Pancreas (tissue), 10 donors: ENCODE measurements at regions not wholly inside any gene's neighbourhood (a gene's known extent, or its start where the extent isn't known, plus 50 kb on each side); places are given as distances from the start of the nearest gene placed in this dataset.
A peak's percentile ranks its signal among the peaks of the same experiment; 100 is the strongest.

Source experiments
- ATAC-seq, 4 donors: fragments of 200-7000 bp; cut with Tn5 transposase; one replicate each; pipeline versions ENCODE4 v1.8.0 to v1.9.1; 2020; ENCODE audit warnings: mild to moderate bottlenecking in 4 of 4, moderate library complexity in 4 of 4
- DNase-seq, 6 donors: peaks; one replicate each; pipeline ENCODE4 v3.0.0-alpha.2; 2020
- FAIRE-seq: peaks from 2 replicates; lab custom pipeline; 2012; peaks lifted over from hg19 to GRCh38; lab: Jason Lieb, UNC
- H3K27ac ChIP-seq, 4 donors: fragments of 200-600 bp; sonication (generic); 1 replicate in 3 of 4; 2 replicates in 1 of 4; pipeline versions ENCODE4 v1.5.0 to v1.8.0; 2020
- H3K27me3 ChIP-seq, 4 donors: fragments of 200-600 bp; one replicate each; pipeline ENCODE4 v1.8.0; 2021
- H3K36me3 ChIP-seq, 3 donors: fragments of 200-600 bp; sonication (generic) in 1 of 3; one replicate each; pipeline versions ENCODE4 v1.5.0 to v1.8.0; 2020 to 2021
- H3K4me1 ChIP-seq, 3 donors: fragments of 200-600 bp; one replicate each; pipeline ENCODE4 v1.8.0; 2021
- H3K4me3 ChIP-seq, 4 donors: fragments of 200-600 bp; sonication (generic) in 2 of 4; one replicate each; pipeline versions ENCODE4 v1.5.0 to v1.8.0; 2020 to 2021
- H3K9me3 ChIP-seq, 4 donors: fragments of 200-600 bp; one replicate each; pipeline ENCODE4 v1.8.0; 2021
- WGBS, 2 donors: extraction: QIAGEN DNeasy Blood & Tissue Kit; methylation state at CpG; one replicate each; pipeline ENCODE4 v1.1.7; 2013; 5-methylcytosine and 5-hydroxymethylcytosine counted together
- intact Hi-C, 3 donors: fragments of 100-400 bp; cut with DNase I; formaldehyde crosslinking; loops; one replicate each; pipeline versions ENCODE4 v1.11.1 to v1.14.2; 2022
- TF ChIP-seq, protein P1 (sequence below), 4 donors: fragments of 200-600 bp; sonication (generic) in 3 of 4; IDR thresholded peaks; one replicate each; pipeline versions ENCODE4 v1.5.0 to v1.8.0; 2021; ENCODE audit warnings: antibody characterized with exemption in 4 of 4
- donor health status: healthy with polysubstance abuse.
- donor health status: DM: no; HTN: no; CAD: no; lungs with moderate emphysema.
- donor health status: DM: no; HTN: no; CAD: no.
- donor health status: control.
- donor health status: control.
- donor health status: Bipolar disorder and iron deficiency.
- donor health status: DM: yes; HTN: yes; CAD: no.
- donor health status: DM: no; HTN: no; CAD: no.
- donor health status: DM: no; HTN: no; CAD: no.
- donor health status: DM: yes; HTN: yes; CAD: no.

GRCh38 chr10:43818687-43819086 is 170.0 kb upstream of the ZNF32 start:
- intact Hi-C loops, result no loop called here
- no peaks in the 10 kb centered on the region for H3K27me3 ChIP-seq
- TF ChIP-seq, protein P1, sequence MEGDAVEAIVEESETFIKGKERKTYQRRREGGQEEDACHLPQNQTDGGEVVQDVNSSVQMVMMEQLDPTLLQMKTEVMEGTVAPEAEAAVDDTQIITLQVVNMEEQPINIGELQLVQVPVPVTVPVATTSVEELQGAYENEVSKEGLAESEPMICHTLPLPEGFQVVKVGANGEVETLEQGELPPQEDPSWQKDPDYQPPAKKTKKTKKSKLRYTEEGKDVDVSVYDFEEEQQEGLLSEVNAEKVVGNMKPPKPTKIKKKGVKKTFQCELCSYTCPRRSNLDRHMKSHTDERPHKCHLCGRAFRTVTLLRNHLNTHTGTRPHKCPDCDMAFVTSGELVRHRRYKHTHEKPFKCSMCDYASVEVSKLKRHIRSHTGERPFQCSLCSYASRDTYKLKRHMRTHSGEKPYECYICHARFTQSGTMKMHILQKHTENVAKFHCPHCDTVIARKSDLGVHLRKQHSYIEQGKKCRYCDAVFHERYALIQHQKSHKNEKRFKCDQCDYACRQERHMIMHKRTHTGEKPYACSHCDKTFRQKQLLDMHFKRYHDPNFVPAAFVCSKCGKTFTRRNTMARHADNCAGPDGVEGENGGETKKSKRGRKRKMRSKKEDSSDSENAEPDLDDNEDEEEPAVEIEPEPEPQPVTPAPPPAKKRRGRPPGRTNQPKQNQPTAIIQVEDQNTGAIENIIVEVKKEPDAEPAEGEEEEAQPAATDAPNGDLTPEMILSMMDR (IDR thresholded peaks at IDR 0.05), result no peak
- no peak overlapping the region for H3K4me3 ChIP-seq
- H3K27ac ChIP-seq, result no peak overlapping the region
- peaks cover 0 to 6% (median 0%) of the 10 kb centered on the region in 3 donors for H3K4me1 ChIP-seq
- no peak for FAIRE-seq
- no peaks in the 10 kb centered on the region for H3K9me3 ChIP-seq
- no peak for ATAC-seq
- no peaks in the 10 kb centered on the region for H3K36me3 ChIP-seq
- DNase-seq, result no peak
- 84 to 89% methylated on average over 4 of the region's 4 CpGs for WGBS, 2 donors

GRCh38 chr10:43817368-43817767 is 168.7 kb upstream of the ZNF32 start:
- TF ChIP-seq, protein P1 (IDR thresholded peaks at IDR 0.05), result no peak
- intact Hi-C loops, result no loop called here
- FAIRE-seq (no peak), DNase-seq (no peak), ATAC-seq (no peak)
- 73 to 80% methylated on average over 4 of the region's 4 CpGs for WGBS, 2 donors
- no peak overlapping the region for H3K4me3 ChIP-seq
- no peaks in the 10 kb centered on the region for H3K4me1 ChIP-seq
- no peaks in the 10 kb centered on the region for H3K36me3 ChIP-seq
- no peaks in the 10 kb centered on the region for H3K9me3 ChIP-seq
- no peak overlapping the region for H3K27ac ChIP-seq
- H3K27me3 ChIP-seq, result no peaks in the 10 kb centered on the region

GRCh38 chr10:43816351-43817321 is 168.0 kb upstream of the ZNF32 start:
- no peak for FAIRE-seq
- WGBS, 2 donors, result 72 to 75% methylated on average over 10 of the region's 10 CpGs
- Histone ChIP-seq H3K36me3 (no peaks in the 10 kb centered on the region), H3K4me1 (no peaks in the 10 kb centered on the region), H3K9me3 (no peaks in the 10 kb centered on the region), H3K27ac (no peak overlapping the region), H3K4me3 (no peak overlapping the region), H3K27me3 (no peaks in the 10 kb centered on the region)
- intact Hi-C loops, result no loop called here
- DNase-seq, result peak in 1 of 6 donors; percentile 46
- TF ChIP-seq, protein P1 (IDR thresholded peaks at IDR 0.05), result no peak
- peak in 3 of 4 donors; percentile 55 to 74 (median 73) for ATAC-seq

DNA sequence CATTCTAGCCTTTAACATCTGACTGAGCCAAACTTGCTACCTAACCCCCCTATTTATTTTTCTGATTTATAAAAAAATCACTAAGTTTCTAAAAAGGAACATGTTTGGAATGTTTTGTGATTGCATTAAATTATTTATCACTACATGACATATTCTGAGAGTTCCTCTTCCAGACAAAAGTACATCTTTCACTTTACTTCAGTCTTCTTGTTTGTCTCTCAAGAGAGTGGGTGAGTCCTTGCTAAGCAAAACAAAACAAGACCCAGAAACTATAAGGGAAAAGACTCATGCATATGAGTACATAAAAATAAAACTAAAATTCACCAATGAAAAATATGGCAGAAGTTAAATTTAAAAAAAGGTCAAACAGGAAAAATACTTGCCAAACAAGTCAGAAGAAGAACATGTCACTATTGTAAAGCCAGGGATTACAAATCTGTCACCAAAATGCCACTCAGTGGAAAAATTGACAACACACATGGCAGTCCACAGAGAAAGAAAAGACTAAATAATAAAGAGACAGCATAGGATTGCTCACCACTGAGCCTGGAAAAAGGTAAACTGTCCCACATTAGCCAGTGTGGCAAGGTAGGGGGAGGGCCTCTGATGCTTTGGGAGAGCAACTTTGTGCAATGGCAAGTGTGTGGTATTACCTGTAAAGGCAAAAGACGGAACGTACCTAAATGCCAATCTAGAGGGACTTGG is 166.7 kb upstream of the ZNF32 start:
- Histone ChIP-seq H3K27ac (no peak overlapping the region), H3K4me3 (no peak overlapping the region), H3K27me3 (no peaks in the 10 kb centered on the region), H3K4me1 (no peaks in the 10 kb centered on the region), H3K9me3 (no peaks in the 10 kb centered on the region), H3K36me3 (no peaks in the 10 kb centered on the region)
- no peak for FAIRE-seq
- 89 to 93% methylated on average over 2 of the region's 2 CpGs for WGBS, 2 donors
- DNase-seq, result no peak
- TF ChIP-seq, protein P1 (IDR thresholded peaks at IDR 0.05), result no peak
- ATAC-seq, result no peak
- intact Hi-C loops, result no loop called here
